Right cardiac atrium (tissue), 5 donors: ENCODE measurements at regions not wholly inside any gene's neighbourhood (a gene's known extent, or its start where the extent isn't known, plus 50 kb on each side); places are given as distances from the start of the nearest gene placed in this dataset.

Experiments
- ATAC-seq, 2 donors: fragments of 200-7000 bp; cut with Tn5 transposase; one replicate each; pipeline versions ENCODE4 v1.8.0 to v1.9.1; 2020; ENCODE audit warnings: moderate library complexity in 2 of 2, mild to moderate bottlenecking in 1 of 2
- DNase-seq, 3 donors: peaks; one replicate each; pipeline ENCODE4 v3.0.0-alpha.2; 2020
- H3K27ac ChIP-seq: one replicate; pipeline ENCODE4 v1.5.1; 2013; ENCODE audit warnings: mild to moderate bottlenecking, low read length, control low read depth, moderate library complexity
- H3K27me3 ChIP-seq: one replicate; pipeline ENCODE4 v1.6.1; 2013; ENCODE audit not compliant: control insufficient read depth, insufficient read depth
- H3K4me1 ChIP-seq: one replicate; pipeline ENCODE4 v1.6.1; 2013; ENCODE audit warnings: low read length; ENCODE audit not compliant: control insufficient read depth, insufficient read depth
- H3K4me3 ChIP-seq: one replicate; pipeline ENCODE4 v1.5.1; 2013; ENCODE audit warnings: low read length, control low read depth
- H3K9me3 ChIP-seq: one replicate; pipeline ENCODE4 v1.6.1; 2013; ENCODE audit warnings: low read length; ENCODE audit not compliant: control insufficient read depth
- WGBS: extraction: QIAGEN DNeasy Blood & Tissue Kit; methylation state at CpG from one replicate; pipeline ENCODE4 v1.1.7; 2013; 5-methylcytosine and 5-hydroxymethylcytosine counted together
- intact Hi-C, 4 donors: fragments of 100-400 bp; cut with DNase I; formaldehyde crosslinking; loops; one replicate each; pipeline versions ENCODE4 v1.11.0 to v1.14.0; 2022 to 2023
- donor health status: healthy with polysubstance abuse.
- donor health status: DM: no; HTN: yes; CAD: no.
- donor health status: DM: no; HTN: no; CAD: no.
- donor health status: DM: no; HTN: yes; CAD: no; lungs with severe emphysema.
- donor health status: DM: yes; HTN: yes; CAD: no.

- WGBS = 80% methylated on average over 3 of the region's 3 CpGs
- Histone ChIP-seq H3K27ac (no peak overlapping the region), H3K9me3 (no peaks in the 10 kb centered on the region), H3K27me3 (no peaks in the 10 kb centered on the region), H3K4me3 (no peak overlapping the region), H3K4me1 (no peaks in the 10 kb centered on the region)
- DNase-seq (no peak), ATAC-seq (no peak)
- intact Hi-C loops = no loop called here
These were observed 54.3 kb downstream of the TMEM215 start for GRCh38 chr9:32837551-32838058.

DNA sequence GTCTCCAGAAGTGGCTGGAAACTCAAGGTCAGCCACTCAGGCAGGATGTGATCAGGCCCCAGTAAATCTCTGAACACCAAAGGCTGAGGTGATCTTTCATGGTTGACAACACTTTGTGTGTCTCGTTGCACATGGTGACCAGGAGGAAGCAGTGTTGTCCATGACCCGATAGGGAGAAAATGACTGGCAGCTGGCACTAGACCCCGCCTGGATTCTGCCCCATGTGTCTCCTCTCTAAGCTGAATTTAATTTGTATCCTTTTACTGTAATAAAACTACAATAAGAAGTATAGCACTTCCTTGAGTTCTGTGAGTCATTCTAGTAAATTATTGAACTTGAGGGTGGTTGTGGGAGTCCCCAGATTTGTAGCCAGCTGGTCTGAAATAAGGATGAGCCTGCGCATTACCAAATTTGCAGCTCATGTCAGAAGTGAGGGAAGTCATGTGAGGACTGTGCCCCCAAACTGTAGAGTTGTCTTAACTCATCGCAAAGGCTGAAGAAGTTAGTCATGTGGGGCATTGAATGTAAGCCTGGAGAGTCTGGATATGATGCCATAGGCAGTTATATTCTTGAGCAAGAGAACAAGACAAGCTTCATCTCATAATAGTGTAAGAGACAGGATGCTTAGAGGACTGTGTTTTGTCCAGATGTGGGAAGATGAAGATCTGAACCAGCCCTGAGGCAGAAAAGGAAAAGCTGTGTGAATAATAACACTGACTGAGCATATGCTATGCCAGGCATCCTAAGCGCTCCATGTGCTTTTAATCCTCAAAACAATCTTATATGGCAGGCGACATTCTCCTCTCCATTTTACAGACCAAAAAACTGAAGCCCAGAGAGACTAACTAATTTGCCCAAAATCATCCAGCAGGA, 55.9 kb downstream of the TMEM215 start:
- DNase-seq (no peak), ATAC-seq (no peak)
- no peaks in the 10 kb centered on the region for H3K27me3 ChIP-seq
- no peak overlapping the region for H3K27ac ChIP-seq
- 83% methylated on average over 7 of the region's 7 CpGs for WGBS
- no peak overlapping the region for H3K4me3 ChIP-seq
- H3K4me1 ChIP-seq = no peaks in the 10 kb centered on the region
- intact Hi-C loops = no loop called here
- no peaks in the 10 kb centered on the region for H3K9me3 ChIP-seq

GRCh38 chr9:32841314-32841713, 58.0 kb downstream of the TMEM215 start:
- DNase-seq (no peak), ATAC-seq (no peak)
- Histone ChIP-seq H3K27me3 (no peaks in the 10 kb centered on the region), H3K4me3 (no peak overlapping the region), H3K9me3 (no peaks in the 10 kb centered on the region), H3K4me1 (no peaks in the 10 kb centered on the region), H3K27ac (no peak overlapping the region)
- intact Hi-C loops = no loop called here
- WGBS = 76% methylated on average over 2 of the region's 2 CpGs

- WGBS = 78% methylated on average over 1 of the region's 1 CpG
- DNase-seq (no peak), ATAC-seq (no peak)
- H3K9me3 ChIP-seq = no peaks in the 10 kb centered on the region
- intact Hi-C loops = no loop called here
- H3K27ac ChIP-seq = no peak overlapping the region
- no peak overlapping the region for H3K4me3 ChIP-seq
- H3K4me1 ChIP-seq = no peaks in the 10 kb centered on the region
- no peaks in the 10 kb centered on the region for H3K27me3 ChIP-seq
These were observed 60.0 kb downstream of the TMEM215 start for GRCh38 chr9:32843295-32843694.

- ATAC-seq = no peak
- 67% methylated on average over 6 of the region's 6 CpGs for WGBS
- no peaks in the 10 kb centered on the region for H3K9me3 ChIP-seq
- no peaks in the 10 kb centered on the region for H3K4me1 ChIP-seq
- H3K27me3 ChIP-seq = no peaks in the 10 kb centered on the region
- H3K27ac ChIP-seq = no peak overlapping the region
- no peak overlapping the region for H3K4me3 ChIP-seq
- DNase-seq = no peak
- intact Hi-C loops = no loop called here
These were observed 60.9 kb downstream of the TMEM215 start for GRCh38 chr9:32844259-32844658.

DNA sequence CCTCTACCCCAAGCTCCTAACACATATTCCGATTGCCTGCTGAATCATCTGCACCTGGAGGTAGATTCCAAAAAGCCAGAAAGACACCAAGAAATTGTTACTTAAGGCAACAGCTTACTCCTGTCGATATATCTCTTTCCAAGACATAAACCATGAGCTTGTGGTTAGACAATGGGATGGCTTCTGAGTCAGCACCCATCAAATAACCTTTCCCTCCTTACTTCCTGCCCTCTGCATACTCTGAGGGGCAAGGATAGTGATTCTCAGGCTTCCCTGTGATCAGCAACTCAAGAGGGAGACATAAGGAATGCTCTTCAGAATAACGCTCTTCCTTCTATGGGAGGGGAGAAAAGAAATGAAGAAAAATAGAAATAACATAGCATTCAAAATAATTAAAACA, 70.9 kb downstream of the TMEM215 start:
- Histone ChIP-seq H3K4me3 (no peak overlapping the region), H3K9me3 (no peaks in the 10 kb centered on the region), H3K27me3 (no peaks in the 10 kb centered on the region), H3K4me1 (no peaks in the 10 kb centered on the region), H3K27ac (no peak overlapping the region)
- 80% methylated on average over 3 of the region's 3 CpGs for WGBS
- DNase-seq = no peak
- no peak for ATAC-seq
- intact Hi-C loops = no loop called here

DNA sequence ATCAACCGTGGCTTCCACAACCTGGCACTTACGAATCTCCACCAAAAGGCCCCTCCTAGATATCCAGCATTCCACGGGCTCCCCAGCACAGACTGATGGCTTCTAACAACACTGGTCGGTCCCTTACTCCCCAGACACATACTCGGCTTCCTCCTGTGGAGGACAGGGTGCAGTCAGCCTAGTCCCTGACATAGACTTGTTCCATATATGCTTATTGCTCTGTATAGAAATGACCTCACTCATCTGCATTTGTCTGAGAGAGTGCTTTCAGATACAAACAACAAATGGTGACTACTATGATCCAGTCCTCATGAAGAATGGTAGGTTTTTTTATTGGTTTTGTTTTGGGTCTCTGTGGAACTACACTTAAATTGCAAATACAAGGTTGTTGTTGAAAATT, 72.4 kb downstream of the TMEM215 start:
- no peak for ATAC-seq
- no peaks in the 10 kb centered on the region for H3K9me3 ChIP-seq
- DNase-seq = no peak
- intact Hi-C loops = no loop called here
- no peaks in the 10 kb centered on the region for H3K27me3 ChIP-seq
- no peaks in the 10 kb centered on the region for H3K4me1 ChIP-seq
- WGBS = 57% methylated on average over 5 of the region's 5 CpGs
- no peak overlapping the region for H3K27ac ChIP-seq
- H3K4me3 ChIP-seq = no peak overlapping the region

- no peaks in the 10 kb centered on the region for H3K9me3 ChIP-seq
- intact Hi-C loops = no loop called here
- no peak overlapping the region for H3K4me3 ChIP-seq
- ATAC-seq (no peak), DNase-seq (no peak)
- no peaks in the 10 kb centered on the region for H3K27me3 ChIP-seq
- H3K27ac ChIP-seq = no peak overlapping the region
- whole genome bisulfite sequencing = 69% methylated on average over 5 of the region's 5 CpGs
- no peaks in the 10 kb centered on the region for H3K4me1 ChIP-seq
These were observed 80.0 kb downstream of the TMEM215 start for GRCh38 chr9:32863291-32863690.

DNA sequence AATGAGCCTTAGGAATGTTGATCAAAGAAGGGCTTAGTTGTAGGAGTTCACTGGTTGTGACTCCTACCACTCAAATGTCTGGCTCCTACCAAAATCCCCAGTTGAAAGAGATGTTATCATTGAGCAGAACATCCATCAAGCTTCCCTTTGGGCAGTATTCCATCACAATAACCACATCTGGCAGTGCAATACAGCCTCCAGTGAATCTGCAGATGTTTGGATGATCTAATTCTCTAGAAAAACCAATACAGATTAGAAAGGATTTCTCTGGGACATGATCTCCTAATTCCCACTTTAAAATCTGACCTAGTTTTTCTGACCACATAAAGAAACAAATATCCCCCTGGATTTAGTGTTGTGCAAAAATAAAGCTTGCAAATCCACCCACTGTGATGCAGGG, 81.6 kb downstream of the TMEM215 start:
- Histone ChIP-seq H3K27me3 (no peaks in the 10 kb centered on the region), H3K4me3 (no peak overlapping the region), H3K9me3 (no peaks in the 10 kb centered on the region), H3K4me1 (no peaks in the 10 kb centered on the region), H3K27ac (no peak overlapping the region)
- DNase-seq (no peak), ATAC-seq (no peak)
- intact Hi-C loops = no loop called here

DNA sequence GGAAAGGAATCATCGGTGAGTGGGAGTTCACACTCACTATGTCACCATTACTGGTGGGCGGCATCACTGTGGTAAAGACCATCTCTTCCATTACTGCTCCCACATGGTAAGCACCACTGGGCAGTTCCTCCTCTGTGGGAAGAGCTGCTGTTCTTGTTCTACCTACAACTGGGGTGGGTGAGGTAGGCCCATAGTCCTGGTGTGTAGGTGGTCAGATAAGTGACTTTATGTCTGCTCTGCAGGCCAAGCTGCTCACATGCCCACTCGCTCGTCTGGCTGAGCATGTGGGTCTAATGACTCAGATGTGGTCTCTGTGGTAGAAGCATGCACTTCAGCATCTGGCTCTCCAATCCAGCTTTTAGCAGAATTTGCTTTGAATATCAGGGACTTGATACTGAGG, 82.9 kb downstream of the TMEM215 start:
- Histone ChIP-seq H3K4me1 (no peaks in the 10 kb centered on the region), H3K27me3 (no peaks in the 10 kb centered on the region), H3K9me3 (no peaks in the 10 kb centered on the region), H3K27ac (no peak overlapping the region), H3K4me3 (no peak overlapping the region)
- ATAC-seq = no peak
- 86% methylated on average over 4 of the region's 4 CpGs for WGBS
- DNase-seq = no peak
- intact Hi-C loops = no loop called here

- DNase-seq = no peak
- H3K4me3 ChIP-seq = no peak overlapping the region
- ATAC-seq = no peak
- no peaks in the 10 kb centered on the region for H3K9me3 ChIP-seq
- no peak overlapping the region for H3K27ac ChIP-seq
- intact Hi-C loops = no loop called here
- WGBS = 79% methylated on average over 2 of the region's 2 CpGs
- H3K27me3 ChIP-seq = no peaks in the 10 kb centered on the region
- H3K4me1 ChIP-seq = no peaks in the 10 kb centered on the region
These were observed 83.7 kb downstream of the TMEM215 start for GRCh38 chr9:32867026-32867425.
